ENCODE measurements at regions not wholly inside any gene's neighbourhood (a gene's known extent, or its start where the extent isn't known, plus 50 kb on each side); places are given as distances from the start of the nearest gene placed in this dataset.

- Histone ChIP-seq H3K36me3 (replicated peaks in 1 of 2) (no peaks in the 10 kb centered on the region), H3K27ac (no peak overlapping the region), H3K9me3 (replicated peaks in 1 of 3) (no peaks in the 10 kb centered on the region), H3K4me3 (no peak overlapping the region), H3K27me3 (peaks cover 3% of the 10 kb centered on the region), H3K4me1 (replicated peaks in 1 of 2) (no peaks in the 10 kb centered on the region)
- DNase-seq = no peak
- WGBS, 4 donors = 71 to 95% (median 89%) methylated on average over 3 of the region's 3 CpGs
- intact Hi-C loops (cut with DNase I) = no loop called here
- no peak for TF ChIP-seq POLR2A (IDR thresholded peaks at IDR 0.05)
- TF ChIP-seq, protein P1, sequence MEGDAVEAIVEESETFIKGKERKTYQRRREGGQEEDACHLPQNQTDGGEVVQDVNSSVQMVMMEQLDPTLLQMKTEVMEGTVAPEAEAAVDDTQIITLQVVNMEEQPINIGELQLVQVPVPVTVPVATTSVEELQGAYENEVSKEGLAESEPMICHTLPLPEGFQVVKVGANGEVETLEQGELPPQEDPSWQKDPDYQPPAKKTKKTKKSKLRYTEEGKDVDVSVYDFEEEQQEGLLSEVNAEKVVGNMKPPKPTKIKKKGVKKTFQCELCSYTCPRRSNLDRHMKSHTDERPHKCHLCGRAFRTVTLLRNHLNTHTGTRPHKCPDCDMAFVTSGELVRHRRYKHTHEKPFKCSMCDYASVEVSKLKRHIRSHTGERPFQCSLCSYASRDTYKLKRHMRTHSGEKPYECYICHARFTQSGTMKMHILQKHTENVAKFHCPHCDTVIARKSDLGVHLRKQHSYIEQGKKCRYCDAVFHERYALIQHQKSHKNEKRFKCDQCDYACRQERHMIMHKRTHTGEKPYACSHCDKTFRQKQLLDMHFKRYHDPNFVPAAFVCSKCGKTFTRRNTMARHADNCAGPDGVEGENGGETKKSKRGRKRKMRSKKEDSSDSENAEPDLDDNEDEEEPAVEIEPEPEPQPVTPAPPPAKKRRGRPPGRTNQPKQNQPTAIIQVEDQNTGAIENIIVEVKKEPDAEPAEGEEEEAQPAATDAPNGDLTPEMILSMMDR (IDR thresholded peaks at IDR 0.05) = no peak
Observed at GRCh38 chr6:134692008-134692407, 257.9 kb downstream of the ALDH8A1 start.

GRCh38 chr6:134691180-134691579 is 258.7 kb downstream of the ALDH8A1 start:
- Histone ChIP-seq H3K4me3 (no peak overlapping the region), H3K4me1 (replicated peaks in 1 of 2) (no peaks in the 10 kb centered on the region), H3K36me3 (replicated peaks in 1 of 2) (no peaks in the 10 kb centered on the region), H3K27me3 (peaks cover 3% of the 10 kb centered on the region), H3K27ac (no peak overlapping the region), H3K9me3 (replicated peaks in 1 of 3) (no peaks in the 10 kb centered on the region)
- intact Hi-C loops (cut with DNase I) = no loop called here
- WGBS, 4 donors = 73 to 82% (median 75%) methylated on average over 2 of the region's 2 CpGs
- DNase-seq = no peak
- TF ChIP-seq, protein P1 (IDR thresholded peaks at IDR 0.05) = no peak
- TF ChIP-seq POLR2A (IDR thresholded peaks at IDR 0.05) = no peak

GRCh38 chr6:134690048-134690447 is 259.9 kb downstream of the ALDH8A1 start:
- DNase-seq = no peak
- intact Hi-C loops (cut with DNase I) = no loop called here
- no peaks in the 10 kb centered on the region for H3K9me3 ChIP-seq (replicated peaks in 1 of 3)
- H3K36me3 ChIP-seq (replicated peaks in 1 of 2) = no peaks in the 10 kb centered on the region
- peaks cover 3% of the 10 kb centered on the region for H3K27me3 ChIP-seq
- H3K27ac ChIP-seq = no peak overlapping the region
- no peaks in the 10 kb centered on the region for H3K4me1 ChIP-seq (replicated peaks in 1 of 2)
- WGBS, 4 donors = 74 to 92% (median 88%) methylated on average over 3 of the region's 3 CpGs
- H3K4me3 ChIP-seq = no peak overlapping the region
- no peak for TF ChIP-seq POLR2A (IDR thresholded peaks at IDR 0.05)
- TF ChIP-seq, protein P1 (IDR thresholded peaks at IDR 0.05) = no peak

- WGBS, 4 donors = 77 to 94% (median 86%) methylated on average over 2 to 4 of the region's 4 CpGs
- Histone ChIP-seq H3K27me3 (peaks cover 3% of the 10 kb centered on the region), H3K4me1 (replicated peaks in 1 of 2) (no peaks in the 10 kb centered on the region), H3K9me3 (replicated peaks in 1 of 3) (no peaks in the 10 kb centered on the region), H3K36me3 (replicated peaks in 1 of 2) (no peaks in the 10 kb centered on the region), H3K27ac (no peak overlapping the region), H3K4me3 (no peak overlapping the region)
- DNase-seq = no peak
- no peak for TF ChIP-seq POLR2A (IDR thresholded peaks at IDR 0.05)
- TF ChIP-seq, protein P1 (IDR thresholded peaks at IDR 0.05) = no peak
- intact Hi-C loops (cut with DNase I) = no loop called here
Observed at GRCh38 chr6:134689641-134690040, 260.3 kb downstream of the ALDH8A1 start.

All from adrenal gland (tissue), 9 donors.